ENCODE measurements at regions not wholly inside any gene's neighbourhood (a gene's known extent, or its start where the extent isn't known, plus 50 kb on each side); places are given as distances from the start of the nearest gene placed in this dataset.

- TF ChIP-seq NFYB (CRISPR knock-in tag; conservative IDR thresholded peaks at IDR 0.05; ENCODE audit: low read depth), result no peak
- no peak for TF ChIP-seq ZBTB21 (CRISPR knock-in tag; IDR thresholded peaks at IDR 0.05; ENCODE audit: borderline replicate concordance)
- TF ChIP-seq PREB (CRISPR knock-in tag; IDR thresholded peaks at IDR 0.05; ENCODE audit: borderline replicate concordance), result no peak
- TF ChIP-seq SOX15 (CRISPR knock-in tag; IDR thresholded peaks at IDR 0.05), result no peak
- TF ChIP-seq ATF6 (CRISPR knock-in tag; IDR thresholded peaks at IDR 0.05), result no peak
- TF ChIP-seq HMGA2 (CRISPR knock-in tag; IDR thresholded peaks at IDR 0.05), result no peak
- no peak for TF ChIP-seq ERG (CRISPR knock-in tag; IDR thresholded peaks at IDR 0.05)
- TF ChIP-seq MLX (CRISPR knock-in tag; IDR thresholded peaks at IDR 0.05), result no peak
- no peak for TF ChIP-seq CTCF (IDR thresholded peaks at IDR 0.05)
- TF ChIP-seq IRF1 (CRISPR knock-in tag; IDR thresholded peaks at IDR 0.05), result no peak
- no peaks in the 10 kb centered on the region; the same call in 1 of the 2 replicates for H3K27me3 Mint-ChIP-seq (ENCODE audit: low read depth)
- H3K4me3 Mint-ChIP-seq, result no peak overlapping the region
- ChIA-PET CTCF (no interaction called here), POLR2A (no interaction called here)
- H3K9me3 Mint-ChIP-seq, result peaks cover 57% of the 10 kb centered on the region
- no peak for ATAC-seq
- H3K4me1 Mint-ChIP-seq, result no peaks in the 10 kb centered on the region
- no peak overlapping the region for H3K27ac Mint-ChIP-seq
- peaks cover 33% of the 10 kb centered on the region for H3K36me3 Mint-ChIP-seq
- DNase-seq (ENCODE audit: low spot score), result no peak
Measured at GRCh38 chr9:118734696-118735095, 634.5 kb downstream of the BRINP1 start.

- Mint-ChIP-seq H3K9me3 (peaks cover 57% of the 10 kb centered on the region), H3K27ac (no peak overlapping the region), H3K4me3 (no peak overlapping the region), H3K27me3 (ENCODE audit: low read depth) (no peaks in the 10 kb centered on the region; the same call in 1 of the 2 replicates), H3K36me3 (peaks cover 33% of the 10 kb centered on the region), H3K4me1 (no peaks in the 10 kb centered on the region)
- DNase-seq (ENCODE audit: low spot score) (no peak), ATAC-seq (no peak)
- CTCF ChIA-PET, result no interaction called here
- POLR2A ChIA-PET, result no interaction called here
- TF ChIP-seq E2F4 (CRISPR knock-in tag; IDR thresholded peaks at IDR 0.05; ENCODE audit: borderline replicate concordance, low read depth) (no peak), ZBTB21 (CRISPR knock-in tag; IDR thresholded peaks at IDR 0.05; ENCODE audit: borderline replicate concordance) (no peak), SP1 (CRISPR knock-in tag; conservative IDR thresholded peaks at IDR 0.05) (no peak), NFE2L1 (CRISPR knock-in tag; IDR thresholded peaks at IDR 0.05) (no peak), ZNF317 (CRISPR knock-in tag; IDR thresholded peaks at IDR 0.05; ENCODE audit: borderline replicate concordance, low read depth) (no peak), CREM (CRISPR knock-in tag; IDR thresholded peaks at IDR 0.05) (no peak), ZNF281 (CRISPR knock-in tag; IDR thresholded peaks at IDR 0.05) (no peak), RORB (CRISPR knock-in tag; IDR thresholded peaks at IDR 0.05) (no peak), ZNF512 (CRISPR knock-in tag; IDR thresholded peaks at IDR 0.05; ENCODE audit: borderline replicate concordance) (no peak), E2F5 (CRISPR knock-in tag; IDR thresholded peaks at IDR 0.05) (no peak), MAX (CRISPR knock-in tag; IDR thresholded peaks at IDR 0.05) (no peak), ZNF396 (CRISPR knock-in tag; IDR thresholded peaks at IDR 0.05; ENCODE audit: borderline replicate concordance) (no peak)
Measured at GRCh38 chr9:118736406-118736805, 632.8 kb downstream of the BRINP1 start.

Measured in WTC11 (cell line).